Suprapubic skin (tissue), 4 donors: ENCODE measurements at regions not wholly inside any gene's neighbourhood (a gene's known extent, or its start where the extent isn't known, plus 50 kb on each side); places are given as distances from the start of the nearest gene placed in this dataset.

ENCODE experiments used
- CTCF ChIP-seq, 2 donors: fragments of 200-600 bp in 1 of 2; fragments of 450-650 bp in 1 of 2; sonication (generic) in 1 of 2; IDR thresholded peaks; one replicate each; pipeline ENCODE4 v1.5.1; 2016 to 2019; ENCODE audit warnings: antibody characterized with exemption in 2 of 2, mild to moderate bottlenecking in 1 of 2, moderate library complexity in 1 of 2
- EP300 ChIP-seq: sonication (generic); formaldehyde crosslinking; IDR thresholded peaks from one replicate; pipeline ENCODE4 v1.6.1; 2017; ENCODE audit warnings: antibody characterized with exemption
- POLR2A ChIP-seq, 2 donors: fragments of 450-650 bp; IDR thresholded peaks; one replicate each; pipeline ENCODE4 v1.6.1; 2017; ENCODE audit warnings: antibody characterized with exemption in 2 of 2, mild to moderate bottlenecking in 2 of 2, moderate library complexity in 2 of 2
- POLR2AphosphoS5 ChIP-seq, 3 donors: sonication (generic); formaldehyde crosslinking; IDR thresholded peaks; one replicate each; pipeline ENCODE4 v1.6.1; 2017; ENCODE audit warnings: antibody characterized with exemption in 3 of 3

DNA sequence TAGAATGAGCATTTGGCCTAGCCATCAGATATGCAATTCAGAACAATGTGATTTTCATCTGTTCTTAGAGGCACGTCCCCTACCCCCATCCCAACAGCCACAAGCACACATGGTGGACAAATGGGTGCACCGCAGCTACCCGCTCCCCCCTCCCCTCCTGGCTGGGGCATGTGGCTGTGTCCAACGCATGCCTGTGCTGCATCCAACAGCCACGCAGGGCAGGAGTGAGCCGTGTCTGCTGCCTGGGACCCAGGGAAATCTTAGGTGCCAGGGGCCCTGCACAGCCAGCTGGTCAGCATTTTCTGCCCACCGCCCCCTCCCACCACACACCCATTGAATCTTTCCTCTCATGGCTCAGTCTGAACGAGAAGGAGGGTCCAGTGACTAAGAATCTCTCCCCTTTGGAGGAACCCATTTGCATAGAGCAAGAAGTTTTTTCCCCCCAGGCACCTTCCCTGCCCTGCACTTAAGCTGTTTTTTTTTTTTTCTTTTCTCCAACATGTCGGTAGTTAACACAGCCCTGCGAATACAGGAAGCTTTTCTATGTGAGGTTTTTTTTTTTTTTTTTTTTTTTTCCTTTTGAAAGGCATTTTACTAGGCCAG lies 138.9 kb downstream of the WDR11 start:
- TF ChIP-seq EP300 (no peak), POLR2A (IDR thresholded peaks at IDR 0.05) (no peak), CTCF (IDR thresholded peaks at IDR 0.05) (no peak), POLR2AphosphoS5 (IDR thresholded peaks at IDR 0.05) (no peak)
